Activated CD8-positive, alpha-beta memory T cell treated with anti-CD3 and anti-CD28 coated beads, Interleukin-2, amount 50 U/mL, for 48 hours (primary cell): ENCODE measurements at regions not wholly inside any gene's neighbourhood (a gene's known extent, or its start where the extent isn't known, plus 50 kb on each side); places are given as distances from the start of the nearest gene placed in this dataset.

Experiments
- DNase-seq: peaks from one replicate; pipeline ENCODE4 v3.0.0-alpha.2; 2020

GRCh38 chr14:32027255-32027939 lies 49.7 kb upstream of the ARHGAP5 start:
- no peak for DNase-seq
